ENCODE measurements at regions not wholly inside any gene's neighbourhood (a gene's known extent, or its start where the extent isn't known, plus 50 kb on each side); places are given as distances from the start of the nearest gene placed in this dataset.

GRCh38 chr15:81858586-81858985 lies 187.2 kb downstream of the MEX3B start (continued):
- TF ChIP-seq STAT1 (IDR thresholded peaks at IDR 0.05; ENCODE audit: unreplicated experiment) (no peak), CREB1 (CRISPR knock-in tag; IDR thresholded peaks at IDR 0.05; ENCODE audit: low read depth) (no peak), NANOG (IDR thresholded peaks at IDR 0.05; ENCODE audit: borderline replicate concordance) (no peak), EZH2phosphoT487 (IDR thresholded peaks at IDR 0.05; ENCODE audit: unreplicated experiment) (no peak), JUNB (IDR thresholded peaks at IDR 0.05; ENCODE audit: unreplicated experiment) (no peak), EZH2 (IDR thresholded peaks at IDR 0.05; ENCODE audit: low read depth, unreplicated experiment) (no peak), ZNF114 (CRISPR knock-in tag; IDR thresholded peaks at IDR 0.05) (no peak), ZNF331 (CRISPR knock-in tag; IDR thresholded peaks at IDR 0.05; ENCODE audit: low read depth) (no peak)
- TF ChIP-seq, protein P1, sequence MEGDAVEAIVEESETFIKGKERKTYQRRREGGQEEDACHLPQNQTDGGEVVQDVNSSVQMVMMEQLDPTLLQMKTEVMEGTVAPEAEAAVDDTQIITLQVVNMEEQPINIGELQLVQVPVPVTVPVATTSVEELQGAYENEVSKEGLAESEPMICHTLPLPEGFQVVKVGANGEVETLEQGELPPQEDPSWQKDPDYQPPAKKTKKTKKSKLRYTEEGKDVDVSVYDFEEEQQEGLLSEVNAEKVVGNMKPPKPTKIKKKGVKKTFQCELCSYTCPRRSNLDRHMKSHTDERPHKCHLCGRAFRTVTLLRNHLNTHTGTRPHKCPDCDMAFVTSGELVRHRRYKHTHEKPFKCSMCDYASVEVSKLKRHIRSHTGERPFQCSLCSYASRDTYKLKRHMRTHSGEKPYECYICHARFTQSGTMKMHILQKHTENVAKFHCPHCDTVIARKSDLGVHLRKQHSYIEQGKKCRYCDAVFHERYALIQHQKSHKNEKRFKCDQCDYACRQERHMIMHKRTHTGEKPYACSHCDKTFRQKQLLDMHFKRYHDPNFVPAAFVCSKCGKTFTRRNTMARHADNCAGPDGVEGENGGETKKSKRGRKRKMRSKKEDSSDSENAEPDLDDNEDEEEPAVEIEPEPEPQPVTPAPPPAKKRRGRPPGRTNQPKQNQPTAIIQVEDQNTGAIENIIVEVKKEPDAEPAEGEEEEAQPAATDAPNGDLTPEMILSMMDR (conservative IDR thresholded peaks at IDR 0.05; ENCODE audit: low read depth in 2 of 2): no peak
- TF ChIP-seq, protein P2, sequence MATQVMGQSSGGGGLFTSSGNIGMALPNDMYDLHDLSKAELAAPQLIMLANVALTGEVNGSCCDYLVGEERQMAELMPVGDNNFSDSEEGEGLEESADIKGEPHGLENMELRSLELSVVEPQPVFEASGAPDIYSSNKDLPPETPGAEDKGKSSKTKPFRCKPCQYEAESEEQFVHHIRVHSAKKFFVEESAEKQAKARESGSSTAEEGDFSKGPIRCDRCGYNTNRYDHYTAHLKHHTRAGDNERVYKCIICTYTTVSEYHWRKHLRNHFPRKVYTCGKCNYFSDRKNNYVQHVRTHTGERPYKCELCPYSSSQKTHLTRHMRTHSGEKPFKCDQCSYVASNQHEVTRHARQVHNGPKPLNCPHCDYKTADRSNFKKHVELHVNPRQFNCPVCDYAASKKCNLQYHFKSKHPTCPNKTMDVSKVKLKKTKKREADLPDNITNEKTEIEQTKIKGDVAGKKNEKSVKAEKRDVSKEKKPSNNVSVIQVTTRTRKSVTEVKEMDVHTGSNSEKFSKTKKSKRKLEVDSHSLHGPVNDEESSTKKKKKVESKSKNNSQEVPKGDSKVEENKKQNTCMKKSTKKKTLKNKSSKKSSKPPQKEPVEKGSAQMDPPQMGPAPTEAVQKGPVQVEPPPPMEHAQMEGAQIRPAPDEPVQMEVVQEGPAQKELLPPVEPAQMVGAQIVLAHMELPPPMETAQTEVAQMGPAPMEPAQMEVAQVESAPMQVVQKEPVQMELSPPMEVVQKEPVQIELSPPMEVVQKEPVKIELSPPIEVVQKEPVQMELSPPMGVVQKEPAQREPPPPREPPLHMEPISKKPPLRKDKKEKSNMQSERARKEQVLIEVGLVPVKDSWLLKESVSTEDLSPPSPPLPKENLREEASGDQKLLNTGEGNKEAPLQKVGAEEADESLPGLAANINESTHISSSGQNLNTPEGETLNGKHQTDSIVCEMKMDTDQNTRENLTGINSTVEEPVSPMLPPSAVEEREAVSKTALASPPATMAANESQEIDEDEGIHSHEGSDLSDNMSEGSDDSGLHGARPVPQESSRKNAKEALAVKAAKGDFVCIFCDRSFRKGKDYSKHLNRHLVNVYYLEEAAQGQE (IDR thresholded peaks at IDR 0.05; ENCODE audit: unreplicated experiment): no peak
- TF ChIP-seq, protein P3, sequence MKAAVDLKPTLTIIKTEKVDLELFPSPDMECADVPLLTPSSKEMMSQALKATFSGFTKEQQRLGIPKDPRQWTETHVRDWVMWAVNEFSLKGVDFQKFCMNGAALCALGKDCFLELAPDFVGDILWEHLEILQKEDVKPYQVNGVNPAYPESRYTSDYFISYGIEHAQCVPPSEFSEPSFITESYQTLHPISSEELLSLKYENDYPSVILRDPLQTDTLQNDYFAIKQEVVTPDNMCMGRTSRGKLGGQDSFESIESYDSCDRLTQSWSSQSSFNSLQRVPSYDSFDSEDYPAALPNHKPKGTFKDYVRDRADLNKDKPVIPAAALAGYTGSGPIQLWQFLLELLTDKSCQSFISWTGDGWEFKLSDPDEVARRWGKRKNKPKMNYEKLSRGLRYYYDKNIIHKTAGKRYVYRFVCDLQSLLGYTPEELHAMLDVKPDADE (IDR thresholded peaks at IDR 0.05): no peak

DNA sequence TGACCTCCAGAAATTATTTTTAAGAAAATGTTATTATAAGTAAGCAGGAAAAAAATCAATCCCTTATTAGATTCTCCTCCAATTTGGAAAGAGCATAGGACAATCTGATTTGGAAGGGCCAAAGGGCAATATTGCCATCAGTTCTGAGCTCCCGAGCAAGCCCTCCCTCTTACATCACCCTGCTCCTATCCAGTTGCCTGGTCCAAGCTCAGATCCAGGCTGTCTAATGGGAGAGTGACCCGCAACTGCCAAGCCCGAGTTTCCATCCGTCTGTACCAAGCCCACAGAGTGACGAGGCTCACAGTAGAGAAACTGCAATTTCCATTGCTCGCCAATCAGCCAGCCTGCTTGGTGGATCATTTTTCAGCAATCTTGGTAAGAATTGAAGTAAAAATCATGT lies 187.7 kb downstream of the MEX3B start:
- Mint-ChIP-seq H3K4me3 (no peak overlapping the region), H3K27me3 (ENCODE audit: insufficient read depth, low read depth, poor library complexity) (no peaks in the 10 kb centered on the region), H3K36me3 (ENCODE audit: low read depth) (no peaks in the 10 kb centered on the region; the same call in 2 of the 3 replicates), H3K27ac (no peak overlapping the region; the same call in 1 of the 2 replicates), H3K9me3 (no peaks in the 10 kb centered on the region), H3K4me1 (no peaks in the 10 kb centered on the region; the same call in 2 of the 3 replicates)
- Histone ChIP-seq H4K20me1 (replicated peaks; ENCODE audit: insufficient read depth) (peaks cover 6% of the 10 kb centered on the region), H2AFZ (no peak overlapping the region), H3K36me3 (ENCODE audit: insufficient read depth) (no peaks in the 10 kb centered on the region), H3F3A (replicated peaks; ENCODE audit: low read depth) (no peaks in the 10 kb centered on the region), H3K27ac (ENCODE audit: low read depth) (no peak overlapping the region; the same call in 1 of the 2 replicates), H3K4me2 (no peak overlapping the region), H3K27me3 (ENCODE audit: insufficient read depth) (no peaks in the 10 kb centered on the region), H3K79me2 (replicated peaks; ENCODE audit: insufficient read depth) (peaks cover 12% of the 10 kb centered on the region; the same call in 1 of the 2 replicates), H3K4me1 (ENCODE audit: insufficient read depth) (no peaks in the 10 kb centered on the region), H3K9me2 (ENCODE audit: insufficient read depth) (peaks cover 6% of the 10 kb centered on the region; the same call in 1 of the 2 replicates), H3K4me3 (no peak overlapping the region)
- TF ChIP-seq ZNF114 (CRISPR knock-in tag; IDR thresholded peaks at IDR 0.05): no peak
- TF ChIP-seq, protein P4, sequence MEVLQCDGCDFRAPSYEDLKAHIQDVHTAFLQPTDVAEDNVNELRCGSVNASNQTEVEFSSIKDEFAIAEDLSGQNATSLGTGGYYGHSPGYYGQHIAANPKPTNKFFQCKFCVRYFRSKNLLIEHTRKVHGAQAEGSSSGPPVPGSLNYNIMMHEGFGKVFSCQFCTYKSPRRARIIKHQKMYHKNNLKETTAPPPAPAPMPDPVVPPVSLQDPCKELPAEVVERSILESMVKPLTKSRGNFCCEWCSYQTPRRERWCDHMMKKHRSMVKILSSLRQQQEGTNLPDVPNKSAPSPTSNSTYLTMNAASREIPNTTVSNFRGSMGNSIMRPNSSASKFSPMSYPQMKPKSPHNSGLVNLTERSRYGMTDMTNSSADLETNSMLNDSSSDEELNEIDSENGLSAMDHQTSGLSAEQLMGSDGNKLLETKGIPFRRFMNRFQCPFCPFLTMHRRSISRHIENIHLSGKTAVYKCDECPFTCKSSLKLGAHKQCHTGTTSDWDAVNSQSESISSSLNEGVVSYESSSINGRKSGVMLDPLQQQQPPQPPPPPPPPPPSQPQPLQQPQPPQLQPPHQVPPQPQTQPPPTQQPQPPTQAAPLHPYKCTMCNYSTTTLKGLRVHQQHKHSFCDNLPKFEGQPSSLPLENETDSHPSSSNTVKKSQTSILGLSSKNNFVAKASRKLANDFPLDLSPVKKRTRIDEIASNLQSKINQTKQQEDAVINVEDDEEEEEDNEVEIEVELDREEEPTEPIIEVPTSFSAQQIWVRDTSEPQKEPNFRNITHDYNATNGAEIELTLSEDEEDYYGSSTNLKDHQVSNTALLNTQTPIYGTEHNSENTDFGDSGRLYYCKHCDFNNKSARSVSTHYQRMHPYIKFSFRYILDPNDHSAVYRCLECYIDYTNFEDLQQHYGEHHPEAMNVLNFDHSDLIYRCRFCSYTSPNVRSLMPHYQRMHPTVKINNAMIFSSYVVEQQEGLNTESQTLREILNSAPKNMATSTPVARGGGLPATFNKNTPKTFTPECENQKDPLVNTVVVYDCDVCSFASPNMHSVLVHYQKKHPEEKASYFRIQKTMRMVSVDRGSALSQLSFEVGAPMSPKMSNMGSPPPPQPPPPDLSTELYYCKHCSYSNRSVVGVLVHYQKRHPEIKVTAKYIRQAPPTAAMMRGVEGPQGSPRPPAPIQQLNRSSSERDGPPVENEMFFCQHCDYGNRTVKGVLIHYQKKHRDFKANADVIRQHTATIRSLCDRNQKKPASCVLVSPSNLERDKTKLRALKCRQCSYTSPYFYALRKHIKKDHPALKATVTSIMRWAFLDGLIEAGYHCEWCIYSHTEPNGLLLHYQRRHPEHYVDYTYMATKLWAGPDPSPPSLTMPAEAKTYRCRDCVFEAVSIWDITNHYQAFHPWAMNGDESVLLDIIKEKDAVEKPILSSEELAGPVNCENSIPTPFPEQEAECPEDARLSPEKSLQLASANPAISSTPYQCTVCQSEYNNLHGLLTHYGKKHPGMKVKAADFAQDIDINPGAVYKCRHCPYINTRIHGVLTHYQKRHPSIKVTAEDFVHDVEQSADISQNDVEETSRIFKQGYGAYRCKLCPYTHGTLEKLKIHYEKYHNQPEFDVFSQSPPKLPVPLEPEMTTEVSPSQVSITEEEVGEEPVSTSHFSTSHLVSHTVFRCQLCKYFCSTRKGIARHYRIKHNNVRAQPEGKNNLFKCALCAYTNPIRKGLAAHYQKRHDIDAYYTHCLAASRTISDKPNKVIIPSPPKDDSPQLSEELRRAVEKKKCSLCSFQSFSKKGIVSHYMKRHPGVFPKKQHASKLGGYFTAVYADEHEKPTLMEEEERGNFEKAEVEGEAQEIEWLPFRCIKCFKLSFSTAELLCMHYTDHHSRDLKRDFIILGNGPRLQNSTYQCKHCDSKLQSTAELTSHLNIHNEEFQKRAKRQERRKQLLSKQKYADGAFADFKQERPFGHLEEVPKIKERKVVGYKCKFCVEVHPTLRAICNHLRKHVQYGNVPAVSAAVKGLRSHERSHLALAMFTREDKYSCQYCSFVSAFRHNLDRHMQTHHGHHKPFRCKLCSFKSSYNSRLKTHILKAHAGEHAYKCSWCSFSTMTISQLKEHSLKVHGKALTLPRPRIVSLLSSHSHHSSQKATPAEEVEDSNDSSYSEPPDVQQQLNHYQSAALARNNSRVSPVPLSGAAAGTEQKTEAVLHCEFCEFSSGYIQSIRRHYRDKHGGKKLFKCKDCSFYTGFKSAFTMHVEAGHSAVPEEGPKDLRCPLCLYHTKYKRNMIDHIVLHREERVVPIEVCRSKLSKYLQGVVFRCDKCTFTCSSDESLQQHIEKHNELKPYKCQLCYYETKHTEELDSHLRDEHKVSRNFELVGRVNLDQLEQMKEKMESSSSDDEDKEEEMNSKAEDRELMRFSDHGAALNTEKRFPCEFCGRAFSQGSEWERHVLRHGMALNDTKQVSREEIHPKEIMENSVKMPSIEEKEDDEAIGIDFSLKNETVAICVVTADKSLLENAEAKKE (CRISPR knock-in tag; IDR thresholded peaks at IDR 0.05): no peak
- TF ChIP-seq EZH2phosphoT487 (IDR thresholded peaks at IDR 0.05; ENCODE audit: unreplicated experiment): no peak
- TF ChIP-seq CREB1 (CRISPR knock-in tag; IDR thresholded peaks at IDR 0.05; ENCODE audit: low read depth): no peak
- no peak for DNase-seq (ENCODE audit: low spot score)
- no peak for ATAC-seq

Measured in GM23338 (cell line).